H1 (cell line): ENCODE measurements at regions not wholly inside any gene's neighbourhood (a gene's known extent, or its start where the extent isn't known, plus 50 kb on each side); places are given as distances from the start of the nearest gene placed in this dataset.

Source experiments
- BACH1 ChIP-seq: IDR thresholded peaks from 2 replicates; pipeline ENCODE4 v1.6.1; 2012; ENCODE audit warnings: low read length, improper control_type of control experiment
- BRCA1 ChIP-seq: IDR thresholded peaks from 2 replicates; pipeline ENCODE4 v1.6.1; 2012; ENCODE audit warnings: low read depth, low read length, improper control_type of control experiment
- CHD1 ChIP-seq: IDR thresholded peaks from 2 replicates; pipeline ENCODE4 v1.6.1; 2012; ENCODE audit warnings: low read depth, low read length, improper control_type of control experiment
- CHD7 ChIP-seq: fragments of 300-600 bp; sonication (generic); IDR thresholded peaks from 2 replicates; pipeline ENCODE4 v1.7.1; 2012; ENCODE audit warnings: low read length, moderate library complexity, mild to moderate bottlenecking, inconsistent platforms; ENCODE audit not compliant: insufficient replicate concordance
- EGR1 ChIP-seq: IDR thresholded peaks from 2 replicates; pipeline ENCODE4 v1.6.1; 2011; ENCODE audit warnings: low read depth, low read length, borderline replicate concordance
- GABPA ChIP-seq: IDR thresholded peaks from 2 replicates; pipeline ENCODE4 v1.6.1; 2011; ENCODE audit warnings: mild to moderate bottlenecking, low read length, moderate library complexity, borderline replicate concordance; ENCODE audit not compliant: insufficient read depth
- POLR2AphosphoS5 ChIP-seq: IDR thresholded peaks from 2 replicates; pipeline ENCODE4 v1.6.1; 2011; ENCODE audit warnings: low read depth, low read length
- RAD21 ChIP-seq, 2 experiments: IDR thresholded peaks in 1 of 2; conservative IDR thresholded peaks in 1 of 2; 2 replicates each; pipeline ENCODE4 v1.6.1; 2011; ENCODE audit warnings: low read depth in 2 of 2, low read length in 2 of 2, improper control_type of control experiment in 1 of 2, inconsistent platforms in 1 of 2, mild to moderate bottlenecking in 1 of 2, moderate library complexity in 1 of 2
- SUZ12 ChIP-seq: fragments of 200-600 bp; sonication (generic); IDR thresholded peaks from 2 replicates; pipeline ENCODE4 v1.6.1; 2012; ENCODE audit warnings: mild to moderate bottlenecking, inconsistent platforms, low read length, moderate library complexity, mixed read lengths

DNA sequence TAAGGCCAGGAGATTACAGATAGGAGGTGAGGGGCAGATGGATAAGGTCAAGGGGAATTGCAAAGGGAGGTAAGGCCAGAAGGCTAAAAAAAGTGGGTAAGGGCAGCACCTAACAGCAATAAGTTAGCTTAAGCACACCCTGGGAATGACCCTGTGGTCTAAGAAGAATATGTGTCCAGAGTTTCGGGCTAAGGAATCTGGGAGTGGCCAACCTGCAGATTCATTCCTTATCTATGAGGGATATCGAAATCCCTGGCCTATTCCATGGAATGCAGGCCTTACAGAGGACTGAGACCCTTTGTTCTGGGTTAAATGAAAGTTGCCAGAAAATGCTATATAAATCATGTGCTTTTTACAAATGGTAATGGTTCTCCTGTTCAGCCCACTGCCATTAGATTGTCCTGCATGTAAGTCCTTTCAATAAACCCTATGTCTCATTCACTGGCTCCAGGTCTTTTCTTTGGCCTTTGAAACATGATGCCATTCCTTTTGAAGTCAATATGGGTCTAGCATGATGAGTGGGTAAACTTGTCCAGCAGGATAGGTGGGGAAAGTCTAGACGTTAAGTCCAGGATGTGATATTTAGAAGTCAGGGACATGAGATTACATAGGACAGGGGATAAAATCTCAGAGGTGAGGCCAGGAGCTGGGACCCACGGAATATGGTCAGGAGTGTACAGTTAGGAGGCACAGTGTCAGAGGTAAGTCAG, 226.2 kb downstream of the TACR3 start (continued):
- TF ChIP-seq CHD7 (no peak), SUZ12 (no peak), BRCA1 (no peak), CHD1 (no peak), GABPA (no peak), BACH1 (no peak), EGR1 (no peak), RAD21 (IDR thresholded peaks at IDR 0.05 in 1 of 2, conservative IDR thresholded peaks at IDR 0.05 in 1 of 2; ENCODE audit: low read depth in 2 of 2, low read length in 2 of 2) (no peak), POLR2AphosphoS5 (no peak)
